ENCODE measurements at regions not wholly inside any gene's neighbourhood (a gene's known extent, or its start where the extent isn't known, plus 50 kb on each side); places are given as distances from the start of the nearest gene placed in this dataset.
"Not testable (repeated sequence)": the region's sequence is repeated elsewhere in the genome, so short reads cannot be mapped to it uniquely, and the experiment has no call there.

DNA sequence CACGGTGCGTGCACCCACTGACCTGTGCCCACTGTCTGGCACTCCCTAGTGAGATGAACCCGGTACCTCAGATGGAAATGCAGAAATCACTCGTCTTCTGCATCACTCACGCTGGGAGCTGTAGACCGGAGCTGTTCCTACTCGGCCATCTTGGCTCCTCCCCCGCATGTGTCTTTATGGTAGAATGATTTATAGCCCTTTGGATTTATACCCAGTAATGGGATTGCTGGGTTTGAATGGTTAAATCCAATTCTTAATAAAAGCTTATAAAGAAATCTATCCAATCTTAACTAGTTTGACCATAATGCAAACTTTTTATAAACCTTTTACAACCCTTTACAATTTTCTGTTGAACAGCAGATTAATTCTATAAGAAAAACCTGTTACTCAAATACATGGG, 59.0 kb downstream of the SCGB2B2 start:
- H3K4me2 ChIP-seq (ENCODE audit: insufficient read depth in 1 of 2, low read depth in 2 of 2, low read length in 2 of 2); H3K23me2 ChIP-seq (ENCODE audit: low read depth, low read length); H2BK12ac ChIP-seq (ENCODE audit: low read depth, low read length); H3K18ac ChIP-seq (ENCODE audit: extremely low read depth, low read length); FAIRE-seq; H3K14ac ChIP-seq (ENCODE audit: insufficient read length); DNase-seq (ENCODE audit: low read depth in 1 of 2, low spot score in 2 of 2); H3K4me3 ChIP-seq (ENCODE audit: extremely low read depth in 1 of 4, insufficient read depth in 2 of 4, low read depth in 3 of 4, low read length in 4 of 4); H4K20me1 ChIP-seq (replicated peaks in 1 of 2; ENCODE audit: control insufficient read depth in 1 of 2, insufficient read depth in 2 of 2, low read length in 2 of 2); H3K9ac ChIP-seq (replicated peaks in 1 of 4; ENCODE audit: extremely low read depth in 1 of 4, low read depth in 3 of 4, low read length in 3 of 4); H3K36me3 ChIP-seq (ENCODE audit: control insufficient read depth in 2 of 4, insufficient read depth in 4 of 4, low read length in 3 of 4); H3K27ac ChIP-seq (ENCODE audit: low read depth, low read length); H2BK20ac ChIP-seq (ENCODE audit: low read length); H4K91ac ChIP-seq (replicated peaks; ENCODE audit: insufficient read length, low read length); H3K23ac ChIP-seq (ENCODE audit: insufficient read length); H4K5ac ChIP-seq (ENCODE audit: insufficient read length, low read depth, low read length); POLR2A ChIA-PET (ENCODE audit: partially characterized antibody); H3K4ac ChIP-seq (replicated peaks; ENCODE audit: insufficient read length, low read depth, low read length); H3K79me1 ChIP-seq (ENCODE audit: low read depth, low read length); H2BK5ac ChIP-seq (ENCODE audit: low read depth, low read length); H2AK5ac ChIP-seq (ENCODE audit: low read depth, low read length); H2BK120ac ChIP-seq (replicated peaks; ENCODE audit: low read depth, low read length); CTCF ChIA-PET (ENCODE audit: partially characterized antibody); H2AFZ ChIP-seq (ENCODE audit: low read length); H3K4me1 ChIP-seq (replicated peaks in 1 of 4; ENCODE audit: control insufficient read depth in 3 of 4, insufficient read depth in 4 of 4, low read length in 3 of 4); H4K8ac ChIP-seq (ENCODE audit: extremely low read depth, insufficient read depth, low read length); H3K27me3 ChIP-seq (replicated peaks in 1 of 4; ENCODE audit: control insufficient read depth in 3 of 4, extremely low read depth in 1 of 4, insufficient read depth in 3 of 4, low read length in 3 of 4); H3K56ac ChIP-seq (replicated peaks; ENCODE audit: insufficient read length, low read depth, low read length); H2BK15ac ChIP-seq (ENCODE audit: low read length); H3K79me2 ChIP-seq (ENCODE audit: control insufficient read depth in 1 of 2, insufficient read depth in 2 of 2, low read length in 2 of 2): not testable (repeated sequence)
- H3K9me3 ChIP-seq (ENCODE audit: insufficient read depth in 2 of 2, low read depth in 1 of 2, low read length in 1 of 2): peaks cover 36 to 40% of the 10 kb centered on the region in 2 experiments
- 85% methylated on average over 8 of the region's 8 CpGs; no CpG with 5 or more reads in 1 of the 2 experiments for WGBS, 2 experiments (ENCODE audit: extremely low coverage in 1 of 2, insufficient coverage in 1 of 2, insufficient read length in 1 of 2, insufficient replicate concordance in 2 of 2, low coverage in 1 of 2, low lambda C conversion rate in 2 of 2, missing lambda C conversion rate in 1 of 2)
